Erythroblast (primary cell): ENCODE measurements at regions not wholly inside any gene's neighbourhood (a gene's known extent, or its start where the extent isn't known, plus 50 kb on each side); places are given as distances from the start of the nearest gene placed in this dataset.

ENCODE experiments used
- GATA1 ChIP-seq: IDR thresholded peaks from 2 replicates; pipeline ENCODE4 v1.6.1; 2011; ENCODE audit warnings: low read depth, mild to moderate bottlenecking, control low read depth, low read length, moderate library complexity
- POLR2A ChIP-seq: IDR thresholded peaks from 2 replicates; pipeline ENCODE4 v1.6.1; 2011; ENCODE audit warnings: mild to moderate bottlenecking, low read length

DNA sequence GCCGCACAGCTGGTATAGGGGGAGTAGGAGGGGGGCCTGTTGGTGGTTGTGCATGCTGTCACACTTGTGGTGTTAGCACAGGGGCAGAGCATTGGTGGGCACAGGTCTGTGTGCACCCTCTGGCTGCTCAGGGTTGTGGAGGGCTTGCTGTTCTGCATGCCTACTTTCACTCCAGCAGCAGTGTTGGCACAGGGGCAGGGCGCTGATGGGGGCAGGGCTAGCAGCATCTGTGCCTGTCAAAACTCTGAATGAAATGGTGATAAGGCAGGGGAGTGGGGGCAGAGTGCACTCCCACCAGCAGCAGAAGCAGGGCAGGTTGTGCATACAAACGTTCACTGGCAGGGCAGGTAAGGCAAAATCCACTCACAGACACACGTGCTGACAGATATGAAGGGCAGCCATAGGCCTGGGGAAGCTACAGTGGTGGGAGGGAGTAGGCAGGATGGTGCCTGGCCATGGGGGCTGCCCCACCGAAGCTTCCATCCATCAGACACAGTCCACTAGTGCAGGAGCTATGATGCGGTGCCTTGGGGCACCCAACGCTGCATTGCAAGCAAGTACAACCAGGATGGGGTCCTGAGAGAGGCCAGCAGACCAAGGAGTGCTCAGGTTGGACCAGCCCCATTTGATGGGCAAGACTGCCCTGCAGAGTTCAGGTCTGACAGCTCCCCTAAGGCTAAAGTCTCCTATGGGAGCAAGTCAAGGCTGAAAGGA lies 160.7 kb upstream of the SPANXC start:
- TF ChIP-seq POLR2A, result no peak
- TF ChIP-seq GATA1, result no peak
